Stomach smooth muscle (tissue), 2 donors: ENCODE measurements at regions not wholly inside any gene's neighbourhood (a gene's known extent, or its start where the extent isn't known, plus 50 kb on each side); places are given as distances from the start of the nearest gene placed in this dataset.

ENCODE experiments used
- H3K27ac ChIP-seq: one replicate; pipeline ENCODE4 v1.7.0; 2013; ENCODE audit warnings: mild to moderate bottlenecking, low read length, inconsistent platforms
- H3K27me3 ChIP-seq, 2 donors: one replicate each; pipeline ENCODE4 v1.7.0; 2013; ENCODE audit warnings: low read length in 2 of 2; ENCODE audit not compliant: insufficient read depth in 2 of 2, control insufficient read depth in 1 of 2
- H3K36me3 ChIP-seq, 2 donors: one replicate each; pipeline ENCODE4 v1.7.0; 2013; ENCODE audit warnings: low read length in 2 of 2; ENCODE audit not compliant: control insufficient read depth in 2 of 2, insufficient read depth in 2 of 2
- H3K4me1 ChIP-seq: one replicate; pipeline ENCODE4 v1.7.0; 2013; ENCODE audit warnings: low read length; ENCODE audit not compliant: control insufficient read depth, insufficient read depth
- H3K4me3 ChIP-seq, 2 donors: one replicate each; pipeline ENCODE4 v1.7.0; 2013; ENCODE audit warnings: low read length in 2 of 2
- H3K9ac ChIP-seq, 2 donors: one replicate each; pipeline ENCODE4 v1.7.0; 2013; ENCODE audit warnings: low read length in 2 of 2, mild to moderate bottlenecking in 1 of 2
- H3K9me3 ChIP-seq, 2 donors: one replicate each; pipeline ENCODE4 v1.7.0; 2013; ENCODE audit warnings: low read length in 2 of 2; ENCODE audit not compliant: control insufficient read depth in 2 of 2
- donor health status: healthy.
- donor health status: Pancreatic carcinoma.

DNA sequence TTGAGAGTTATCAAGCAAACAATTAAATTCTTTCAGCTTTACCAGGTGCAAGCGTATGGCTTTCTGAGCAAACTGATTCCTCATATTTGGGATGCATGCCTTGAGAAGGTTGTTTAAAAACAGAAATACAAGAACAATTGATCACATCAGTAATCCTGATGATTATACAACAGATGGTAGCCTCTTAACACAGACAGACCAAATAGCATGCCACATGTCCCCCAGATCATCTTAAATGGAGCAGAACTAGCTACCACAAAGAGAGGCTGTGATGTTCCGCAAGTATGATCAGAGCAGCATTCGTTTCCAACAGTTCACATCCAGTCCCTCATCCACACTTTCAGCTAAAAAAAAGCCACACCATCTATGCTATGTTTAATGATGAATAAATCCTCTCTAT is 246.2 kb upstream of the NRSN1 start:
- Histone ChIP-seq H3K27me3 (no peaks in the 10 kb centered on the region), H3K4me1 (no peaks in the 10 kb centered on the region)

DNA sequence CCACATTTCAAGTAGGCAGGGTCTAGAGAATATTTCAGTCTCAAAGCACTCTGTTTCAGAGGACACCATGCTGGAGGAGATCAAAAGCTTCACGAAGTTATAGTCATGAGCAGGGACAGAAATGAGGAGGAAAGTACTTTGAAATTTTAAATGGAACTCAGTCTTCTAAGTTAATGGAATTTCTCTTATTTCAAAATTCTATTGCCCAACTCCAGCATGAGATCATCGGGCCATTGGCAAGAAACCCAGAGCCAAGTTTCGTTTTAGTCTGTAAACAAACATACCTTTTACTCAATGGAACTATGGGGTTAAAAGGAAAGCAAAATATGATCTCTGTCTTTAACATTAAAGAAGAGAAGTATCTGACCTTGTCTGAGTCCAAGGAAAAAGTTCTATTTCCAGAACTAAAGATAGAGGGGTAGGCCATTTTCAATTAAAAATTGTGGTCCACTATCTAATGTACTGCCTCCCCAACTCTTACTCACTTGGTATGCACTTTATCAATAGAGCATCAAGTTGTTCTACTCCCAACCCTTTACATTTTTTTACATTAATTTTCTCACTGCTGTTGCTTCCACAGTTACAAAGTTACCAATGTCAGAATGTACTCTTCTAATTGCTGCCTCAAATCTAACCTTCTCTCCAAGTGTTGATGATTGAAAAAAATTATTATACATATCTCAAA is 235.3 kb upstream of the NRSN1 start:
- no peak overlapping the region for H3K4me3 ChIP-seq
- no peaks in the 10 kb centered on the region for H3K27me3 ChIP-seq
- no peak overlapping the region for H3K9ac ChIP-seq
- H3K4me1 ChIP-seq, result no peaks in the 10 kb centered on the region
- no peaks in the 10 kb centered on the region for H3K9me3 ChIP-seq
- H3K36me3 ChIP-seq, result no peaks in the 10 kb centered on the region
- no peak overlapping the region for H3K27ac ChIP-seq

More for the DNA sequence above, 246.2 kb upstream of the NRSN1 start:
- Histone ChIP-seq H3K27ac (no peak overlapping the region), H3K4me3 (no peak overlapping the region), H3K36me3 (no peaks in the 10 kb centered on the region), H3K9me3 (no peaks in the 10 kb centered on the region), H3K9ac (no peak overlapping the region)

DNA sequence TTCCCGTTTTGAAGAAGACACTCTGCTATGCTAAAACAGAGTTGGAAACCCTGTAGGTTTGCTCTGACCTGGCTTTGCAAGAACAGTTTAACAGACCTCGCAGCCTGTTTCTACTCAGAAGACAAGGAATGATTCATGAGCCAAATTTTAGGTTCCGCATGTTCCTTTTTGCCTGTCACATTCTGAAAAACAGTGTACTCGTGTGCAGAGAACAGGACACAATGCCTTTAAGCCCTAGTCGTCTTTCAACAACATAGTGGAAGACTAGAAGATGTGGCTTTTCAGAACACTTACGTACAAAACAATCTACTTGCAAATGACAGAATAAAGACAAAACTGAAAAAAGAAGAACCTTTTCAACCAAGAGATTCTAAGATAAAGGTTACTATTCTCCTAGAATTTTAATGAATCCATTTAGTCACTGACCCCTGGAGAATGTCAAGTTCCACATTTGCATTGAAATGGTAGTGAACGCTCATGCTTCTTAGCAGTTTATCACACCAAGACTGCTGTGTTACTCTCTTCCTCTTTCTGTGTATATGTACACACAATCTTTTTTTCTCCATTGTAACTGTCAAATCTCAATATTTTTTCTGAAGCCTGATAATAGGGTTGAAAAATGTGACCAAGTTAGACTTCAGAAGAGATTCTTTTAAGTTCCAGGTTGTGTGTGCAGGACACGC is 220.7 kb upstream of the NRSN1 start:
- Histone ChIP-seq H3K4me3 (no peak overlapping the region), H3K27me3 (no peaks in the 10 kb centered on the region), H3K9ac (no peak overlapping the region), H3K36me3 (no peaks in the 10 kb centered on the region), H3K27ac (no peak overlapping the region), H3K4me1 (no peaks in the 10 kb centered on the region), H3K9me3 (no peaks in the 10 kb centered on the region)

DNA sequence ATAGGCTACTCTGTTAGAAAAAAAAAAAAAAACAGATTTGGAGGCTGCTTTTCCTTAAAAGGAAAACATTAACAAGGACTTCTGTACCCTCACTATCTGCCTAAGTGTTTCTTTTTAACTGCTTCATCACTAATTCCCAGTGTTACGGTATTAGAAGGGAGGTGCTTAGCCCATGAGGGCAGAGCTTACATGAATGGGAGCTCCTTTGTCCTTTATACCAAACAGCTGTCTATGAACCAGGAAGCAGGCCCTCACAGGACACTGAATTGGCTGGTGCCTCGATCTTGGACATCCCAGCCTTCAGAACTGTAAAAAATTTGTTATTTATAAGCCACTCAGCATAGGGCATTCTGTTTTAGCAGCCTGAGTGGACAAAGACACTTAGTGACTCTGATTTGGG is 215.6 kb upstream of the NRSN1 start:
- Histone ChIP-seq H3K9ac (no peak overlapping the region), H3K27me3 (no peaks in the 10 kb centered on the region), H3K4me3 (no peak overlapping the region), H3K9me3 (no peaks in the 10 kb centered on the region), H3K27ac (no peak overlapping the region), H3K36me3 (no peaks in the 10 kb centered on the region), H3K4me1 (no peaks in the 10 kb centered on the region)

DNA sequence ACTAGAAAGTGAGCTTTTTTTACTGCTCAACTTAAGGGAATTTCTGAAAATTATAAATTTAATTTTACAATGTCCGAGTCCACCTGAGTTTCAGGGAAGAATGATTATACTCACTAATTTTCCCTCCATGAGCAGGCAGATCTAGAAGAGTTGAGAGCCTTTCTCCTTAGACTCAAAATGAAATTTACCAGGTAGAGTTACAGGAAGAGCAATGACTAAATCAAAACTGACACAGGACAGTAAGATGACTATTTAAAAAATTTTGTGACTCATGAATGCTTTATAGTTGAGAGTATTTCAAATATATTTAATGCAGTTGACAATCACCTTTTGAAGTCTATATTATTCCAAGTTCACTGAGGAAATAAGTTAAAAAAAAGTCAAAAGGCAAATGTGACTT is 198.1 kb upstream of the NRSN1 start:
- Histone ChIP-seq H3K9ac (no peak overlapping the region), H3K36me3 (no peaks in the 10 kb centered on the region), H3K4me1 (no peaks in the 10 kb centered on the region), H3K27me3 (no peaks in the 10 kb centered on the region), H3K4me3 (no peak overlapping the region), H3K9me3 (no peaks in the 10 kb centered on the region), H3K27ac (no peak overlapping the region)

DNA sequence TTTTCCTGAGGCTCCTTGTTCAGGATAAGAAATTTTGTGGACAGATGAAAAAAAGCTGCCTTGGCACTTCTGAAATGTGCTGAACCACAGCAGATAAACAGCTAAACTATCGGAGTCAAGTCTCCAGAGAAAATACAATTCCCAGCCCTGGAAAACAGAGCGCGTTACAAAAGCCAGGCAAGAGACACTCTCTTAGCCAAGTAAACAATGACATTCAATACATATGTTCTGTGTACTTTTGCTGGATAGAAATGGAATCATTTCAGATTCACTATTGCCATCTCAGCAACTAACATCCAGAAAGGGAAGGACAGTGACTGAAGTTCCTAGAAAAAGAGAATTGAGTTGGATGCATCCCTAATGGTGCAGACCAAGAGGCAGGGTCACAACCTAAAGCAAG is 196.8 kb upstream of the NRSN1 start:
- Histone ChIP-seq H3K27me3 (no peaks in the 10 kb centered on the region), H3K4me1 (no peaks in the 10 kb centered on the region), H3K9ac (no peak overlapping the region), H3K4me3 (peak overlapping the region in 1 of 2 donors; percentile 23), H3K9me3 (no peaks in the 10 kb centered on the region), H3K36me3 (no peaks in the 10 kb centered on the region), H3K27ac (no peak overlapping the region)

DNA sequence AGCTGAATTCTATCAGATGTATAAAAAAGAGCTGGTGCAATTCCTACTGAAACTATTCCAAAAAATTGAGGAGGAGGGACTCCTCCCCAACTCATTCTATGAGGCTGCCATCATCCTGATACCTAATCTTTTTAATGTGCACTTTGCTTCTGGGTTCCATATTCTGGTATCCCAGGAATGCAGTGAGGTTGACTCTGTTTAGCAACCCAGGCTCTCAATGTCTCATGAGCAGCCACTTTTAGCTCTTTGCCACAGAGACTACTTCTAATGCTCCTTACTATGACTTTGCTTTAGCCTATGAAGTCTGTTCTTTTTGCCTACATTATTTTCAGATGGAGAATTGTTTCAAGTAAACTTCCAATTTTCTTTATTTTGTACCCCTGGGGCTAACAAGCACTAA is 185.5 kb upstream of the NRSN1 start:
- H3K27ac ChIP-seq, result no peak overlapping the region
- H3K9me3 ChIP-seq, result no peaks in the 10 kb centered on the region
- no peak overlapping the region for H3K9ac ChIP-seq
- H3K27me3 ChIP-seq, result no peaks in the 10 kb centered on the region
- no peaks in the 10 kb centered on the region for H3K4me1 ChIP-seq
- no peak overlapping the region for H3K4me3 ChIP-seq
- H3K36me3 ChIP-seq, result no peaks in the 10 kb centered on the region

DNA sequence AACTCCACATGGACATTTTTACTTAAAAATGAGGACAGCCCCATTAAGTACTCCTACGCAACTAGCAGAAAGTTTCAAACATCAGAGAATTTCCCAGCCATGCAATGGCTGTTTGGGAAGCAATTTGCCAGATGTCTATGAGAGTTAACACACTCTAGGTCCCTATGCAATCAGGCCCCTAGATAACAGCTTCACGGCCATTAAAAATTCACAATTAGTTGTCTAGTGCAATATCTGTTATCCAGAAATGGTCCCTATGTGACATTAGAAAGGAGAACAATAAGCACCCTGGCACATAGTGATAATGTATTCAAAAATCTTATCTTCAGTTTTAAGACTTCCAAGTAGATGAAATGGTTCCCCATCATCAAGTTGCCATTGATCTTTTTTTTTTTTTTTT is 174.3 kb upstream of the NRSN1 start:
- H3K4me3 ChIP-seq, result no peak overlapping the region
- no peaks in the 10 kb centered on the region for H3K4me1 ChIP-seq
- no peaks in the 10 kb centered on the region for H3K27me3 ChIP-seq
- no peak overlapping the region for H3K9ac ChIP-seq
- no peak overlapping the region for H3K27ac ChIP-seq
- H3K9me3 ChIP-seq, result no peaks in the 10 kb centered on the region
- no peaks in the 10 kb centered on the region for H3K36me3 ChIP-seq

DNA sequence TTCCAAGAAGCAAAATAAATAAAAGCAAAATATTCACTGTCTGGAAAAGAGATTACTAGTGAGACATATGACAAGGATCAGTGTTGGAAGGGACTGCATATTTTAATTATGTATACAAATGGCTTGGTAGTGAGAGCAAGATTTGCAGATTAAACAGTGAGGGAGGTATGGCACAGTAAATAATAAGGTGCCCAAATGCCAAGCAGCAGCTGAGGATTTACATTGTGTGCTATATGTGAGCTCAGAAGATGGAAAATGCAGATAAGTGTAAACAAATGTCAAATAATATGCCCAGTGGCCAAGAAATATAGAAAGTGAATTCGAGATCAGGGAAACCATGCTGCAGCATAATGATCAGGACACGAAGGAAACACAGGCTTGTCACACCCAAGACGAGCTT is 173.8 kb upstream of the NRSN1 start:
- no peaks in the 10 kb centered on the region for H3K4me1 ChIP-seq
- H3K27ac ChIP-seq, result no peak overlapping the region
- no peaks in the 10 kb centered on the region for H3K9me3 ChIP-seq
- H3K9ac ChIP-seq, result no peak overlapping the region
- no peaks in the 10 kb centered on the region for H3K27me3 ChIP-seq
- no peak overlapping the region for H3K4me3 ChIP-seq
- H3K36me3 ChIP-seq, result no peaks in the 10 kb centered on the region

DNA sequence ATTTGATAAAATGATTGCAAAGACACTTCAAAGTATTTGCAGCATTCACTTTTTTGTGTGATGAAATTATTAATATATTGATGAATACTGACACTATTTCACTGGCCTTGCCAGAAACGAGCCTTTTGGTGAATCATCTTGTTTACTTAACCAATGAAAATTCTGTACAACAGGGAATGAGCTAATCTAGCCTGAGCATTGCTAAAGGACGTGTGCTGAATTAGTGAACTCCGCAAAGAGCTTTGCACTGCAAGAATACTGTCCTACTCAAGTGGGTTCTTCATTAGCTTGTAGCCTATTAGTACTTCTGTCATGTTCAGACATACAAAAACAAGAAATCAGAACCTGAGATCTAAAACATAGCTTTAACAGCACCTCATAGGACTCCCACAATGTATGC is 172.0 kb upstream of the NRSN1 start:
- Histone ChIP-seq H3K9ac (no peak overlapping the region), H3K27ac (no peak overlapping the region), H3K27me3 (no peaks in the 10 kb centered on the region), H3K4me1 (no peaks in the 10 kb centered on the region), H3K36me3 (no peaks in the 10 kb centered on the region), H3K4me3 (no peak overlapping the region), H3K9me3 (no peaks in the 10 kb centered on the region)

DNA sequence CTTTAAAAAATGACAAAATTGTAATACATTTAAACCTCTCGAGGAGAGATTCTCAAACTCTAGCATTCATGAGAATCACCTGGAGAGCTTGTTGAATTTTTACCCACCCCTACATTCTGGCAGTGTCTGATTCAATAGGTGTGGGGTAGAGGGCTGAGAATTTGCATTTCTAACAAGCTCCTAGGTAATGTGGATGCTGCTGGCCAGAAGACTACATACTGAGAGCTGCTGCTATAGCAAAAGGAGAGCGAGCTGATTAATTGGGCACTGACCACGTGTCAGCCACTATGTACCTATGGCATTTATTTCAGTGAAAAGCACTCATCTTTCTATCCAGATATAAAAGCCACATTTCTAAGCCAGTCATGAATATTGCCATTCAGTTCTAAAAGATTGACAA is 169.0 kb upstream of the NRSN1 start:
- H3K27me3 ChIP-seq, result no peaks in the 10 kb centered on the region
- H3K36me3 ChIP-seq, result no peaks in the 10 kb centered on the region
- no peak overlapping the region for H3K27ac ChIP-seq
- H3K4me3 ChIP-seq, result no peak overlapping the region
- H3K9ac ChIP-seq, result no peak overlapping the region
- H3K9me3 ChIP-seq, result no peaks in the 10 kb centered on the region
- no peaks in the 10 kb centered on the region for H3K4me1 ChIP-seq
